Endothelial cell of umbilical vein (primary cell): ENCODE measurements at regions not wholly inside any gene's neighbourhood (a gene's known extent, or its start where the extent isn't known, plus 50 kb on each side); places are given as distances from the start of the nearest gene placed in this dataset.

ENCODE experiments used
- BruUV-seq: library from RNA; stranded (reverse); fragments of 400-500 nt; replicated peaks from 2 replicates; lab custom pipeline; 2021; lab: Mats Ljungman, UMichigan
- CTCF ChIA-PET: fragments of 300-600, 350-600 bp; sonication (Branson Sonifier 250); formaldehyde crosslinking; loops from one replicate; lab custom pipeline; 2021; ENCODE audit warnings: antibody characterized with exemption, inconsistent platforms; lab: Charles Lee
- POLR2A ChIA-PET: fragments of 300-600, 350-600 bp; sonication (Branson Sonifier 250); formaldehyde crosslinking; loops from one replicate; lab custom pipeline; 2021; ENCODE audit warnings: antibody characterized with exemption, inconsistent platforms; lab: Charles Lee
- DNase-seq: peaks from one replicate; pipeline ENCODE4 v3.0.0-alpha.2; 2011; ENCODE audit warnings: low read depth, low spot score
- FAIRE-seq: peaks from 2 replicates; lab custom pipeline; 2011; peaks lifted over from hg19 to GRCh38; lab: Jason Lieb, UNC
- H2AFZ ChIP-seq: 2 replicates; pipeline ENCODE4 v1.6.0; 2012; ENCODE audit warnings: low read depth, low read length, control low read depth, inconsistent platforms
- H3K27ac ChIP-seq: 2 replicates; pipeline ENCODE4 v1.5.1; 2011; ENCODE audit warnings: low read depth, mild to moderate bottlenecking, control low read depth, low read length, moderate library complexity; ENCODE audit not compliant: insufficient read depth
- H3K27me3 ChIP-seq, 2 experiments: 2 replicates each; pipeline versions ENCODE4 v1.6.0 to v1.6.1; 2011; ENCODE audit warnings: low read length in 2 of 2, mixed read lengths in 1 of 2; ENCODE audit not compliant: control insufficient read depth in 2 of 2, insufficient read depth in 2 of 2
- H3K36me3 ChIP-seq, 2 experiments: 2 replicates in 1 of 2; 3 replicates in 1 of 2; pipeline ENCODE4 v1.5.1; 2011; ENCODE audit warnings: low read length in 2 of 2, mild to moderate bottlenecking in 1 of 2, moderate library complexity in 1 of 2; ENCODE audit not compliant: control insufficient read depth in 2 of 2, insufficient read depth in 2 of 2; ENCODE audit errors: extremely low read depth in 1 of 2
- H3K4me1 ChIP-seq: 3 replicates; pipeline ENCODE4 v1.5.1; 2011; ENCODE audit warnings: mild to moderate bottlenecking, low read length; ENCODE audit not compliant: control insufficient read depth, insufficient read depth; ENCODE audit errors: extremely low read depth
- H3K4me2 ChIP-seq: 2 replicates; pipeline ENCODE4 v1.6.1; 2011; ENCODE audit warnings: low read length, control low read depth, mixed read lengths; ENCODE audit not compliant: insufficient read depth
- H3K4me3 ChIP-seq, 3 experiments: fragments of 200-600 bp in 1 of 3; sonication (generic), shearing (Covaris generic) in 1 of 3; replicated peaks in 1 of 3; 2 replicates each; pipeline ENCODE4 v1.5.1; 2011 to 2016; ENCODE audit warnings: control low read depth in 3 of 3, low read length in 3 of 3, mild to moderate bottlenecking in 2 of 3, inconsistent platforms in 1 of 3, low read depth in 1 of 3, moderate library complexity in 1 of 3; ENCODE audit not compliant: insufficient read depth in 1 of 3
- H3K79me2 ChIP-seq: 2 replicates; pipeline ENCODE4 v1.6.0; 2012; ENCODE audit warnings: low read length, inconsistent platforms; ENCODE audit not compliant: control insufficient read depth, insufficient read depth
- H3K9ac ChIP-seq: replicated peaks from 2 replicates; pipeline ENCODE3; 2011; ENCODE audit warnings: low read length, control low read depth; ENCODE audit not compliant: insufficient read depth; ENCODE audit errors: extremely low read depth
- H3K9me1 ChIP-seq: replicated peaks from 3 replicates; pipeline ENCODE4 v1.6.0; 2011; ENCODE audit warnings: mild to moderate bottlenecking, low read length; ENCODE audit not compliant: control insufficient read depth, insufficient read depth; ENCODE audit errors: extremely low read depth
- H3K9me3 ChIP-seq: replicated peaks from 2 replicates; pipeline ENCODE4 v1.5.1; 2012; ENCODE audit warnings: low read length, inconsistent platforms; ENCODE audit not compliant: control insufficient read depth, insufficient read depth
- H4K20me1 ChIP-seq: replicated peaks from 2 replicates; pipeline ENCODE3; 2011; ENCODE audit warnings: mild to moderate bottlenecking, low read length; ENCODE audit not compliant: control insufficient read depth, insufficient read depth; ENCODE audit errors: extremely low read depth
- CTCF ChIP-seq, 2 donors: IDR thresholded peaks; 1 replicate in 1 of 2; 2 replicates in 1 of 2; pipeline ENCODE4 v1.5.1; 2011; ENCODE audit warnings: low read length in 2 of 2, mild to moderate bottlenecking in 2 of 2, moderate library complexity in 2 of 2, control low read depth in 1 of 2, inconsistent platforms in 1 of 2, low read depth in 1 of 2; ENCODE audit not compliant: insufficient read depth in 1 of 2; ENCODE audit errors: extremely low read depth in 1 of 2
- EZH2 ChIP-seq: IDR thresholded peaks from 2 replicates; pipeline ENCODE4 v1.6.1; 2012; ENCODE audit warnings: borderline replicate concordance, low read depth, mild to moderate bottlenecking, moderate library complexity, low read length, inconsistent platforms; ENCODE audit not compliant: severe bottlenecking
- FOS ChIP-seq: IDR thresholded peaks from 2 replicates; pipeline ENCODE4 v1.6.1; 2011; ENCODE audit warnings: mild to moderate bottlenecking, low read length, moderate library complexity, borderline replicate concordance; ENCODE audit not compliant: insufficient read depth
- GATA2 ChIP-seq: IDR thresholded peaks from 2 replicates; pipeline ENCODE4 v1.7.0; 2011; ENCODE audit warnings: low read depth, mild to moderate bottlenecking, moderate library complexity, mixed read lengths, low read length; ENCODE audit not compliant: insufficient read length, insufficient read depth
- JUN ChIP-seq: IDR thresholded peaks from 2 replicates; pipeline ENCODE4 v1.6.1; 2011; ENCODE audit warnings: borderline replicate concordance, low read depth; ENCODE audit not compliant: insufficient read length, insufficient read depth
- MAX ChIP-seq: IDR thresholded peaks from 2 replicates; pipeline ENCODE4 v1.6.1; 2011; ENCODE audit not compliant: insufficient read depth, insufficient read length
- MYC ChIP-seq: IDR thresholded peaks from one replicate; pipeline ENCODE4 v1.6.1; 2011; ENCODE audit warnings: mild to moderate bottlenecking, low read depth, low read length
- POLR2A ChIP-seq: IDR thresholded peaks from 2 replicates; pipeline ENCODE4 v1.6.1; 2012; ENCODE audit warnings: low read depth, mild to moderate bottlenecking, control low read depth, low read length
- POLR2AphosphoS5 ChIP-seq: IDR thresholded peaks from 2 replicates; pipeline ENCODE4 v1.6.1; 2012; ENCODE audit warnings: low read depth, mild to moderate bottlenecking, control low read depth, low read length, moderate library complexity; ENCODE audit not compliant: insufficient read depth
- dilution Hi-C: fragments of 300-500 bp; cut with MboI; formaldehyde crosslinking; loops from one replicate; pipeline ENCODE4 v1.15.0; 2019; ENCODE audit warnings: low sequenced_read_pairs; ENCODE audit not compliant: extremely low pct_ligation_motif_present
- intact Hi-C: fragments of 100-400 bp; cut with micrococcal nuclease; formaldehyde crosslinking; loops from one replicate; pipeline ENCODE4 v1.10.0; 2022

GRCh38 chr18:28831908-28832307 is 655.0 kb upstream of the CDH2 start:
- no peak for FAIRE-seq
- Histone ChIP-seq H3K36me3 (no peaks in the 10 kb centered on the region), H3K4me1 (no peaks in the 10 kb centered on the region), H3K9me1 (no peaks in the 10 kb centered on the region), H3K27me3 (no peaks in the 10 kb centered on the region), H4K20me1 (no peaks in the 10 kb centered on the region), H2AFZ (no peak overlapping the region), H3K79me2 (no peaks in the 10 kb centered on the region), H3K27ac (no peak overlapping the region), H3K4me3 (no peak overlapping the region), H3K9ac (no peak overlapping the region), H3K4me2 (no peak overlapping the region), H3K9me3 (no peaks in the 10 kb centered on the region)
- TF ChIP-seq POLR2AphosphoS5 = no peak
- no peak for TF ChIP-seq CTCF (IDR thresholded peaks at IDR 0.05; ENCODE audit: extremely low read depth in 1 of 2, insufficient read depth in 1 of 2, low read depth in 1 of 2, low read length in 2 of 2)
- no peak for TF ChIP-seq FOS
- TF ChIP-seq JUN = no peak
- ChIA-PET CTCF (no interaction called here), POLR2A (no interaction called here)
- no peak for DNase-seq
- dilution Hi-C loops (no loop called here), intact Hi-C loops (no loop called here)
- BruUV-seq = no TSS peak

GRCh38 chr18:28831476-28831875 is 654.5 kb upstream of the CDH2 start:
- CTCF ChIA-PET = no interaction called here
- H3K9ac ChIP-seq = no peak overlapping the region
- H3K4me2 ChIP-seq = no peak overlapping the region
- dilution Hi-C loops (no loop called here), intact Hi-C loops (no loop called here)
- no peaks in the 10 kb centered on the region for H3K9me1 ChIP-seq
- no peak overlapping the region for H3K27ac ChIP-seq
- no peaks in the 10 kb centered on the region for H3K36me3 ChIP-seq
- no peaks in the 10 kb centered on the region for H3K9me3 ChIP-seq
- DNase-seq (no peak), FAIRE-seq (no peak)
- POLR2A ChIA-PET = no interaction called here
- H3K27me3 ChIP-seq = no peaks in the 10 kb centered on the region
- no peak overlapping the region for H2AFZ ChIP-seq
- H3K79me2 ChIP-seq = no peaks in the 10 kb centered on the region
- H4K20me1 ChIP-seq = no peaks in the 10 kb centered on the region
- BruUV-seq = no TSS peak
- no peaks in the 10 kb centered on the region for H3K4me1 ChIP-seq
- no peak overlapping the region for H3K4me3 ChIP-seq
- TF ChIP-seq MAX (no peak), MYC (no peak), GATA2 (no peak), FOS (no peak), POLR2A (no peak), CTCF (IDR thresholded peaks at IDR 0.05; ENCODE audit: extremely low read depth in 1 of 2, insufficient read depth in 1 of 2, low read depth in 1 of 2, low read length in 2 of 2) (no peak), JUN (no peak), EZH2 (no peak), POLR2AphosphoS5 (no peak)
